Limb (tissue), 2 donors: ENCODE measurements at regions not wholly inside any gene's neighbourhood (a gene's known extent, or its start where the extent isn't known, plus 50 kb on each side); places are given as distances from the start of the nearest gene placed in this dataset.
A peak's percentile ranks its signal among the peaks of the same experiment; 100 is the strongest.
"Not testable (repeated sequence)": the region's sequence is repeated elsewhere in the genome, so short reads cannot be mapped to it uniquely, and the experiment has no call there.

Experiments
- DNase-seq, 2 donors: peaks; one replicate each; pipeline ENCODE4 v3.0.0-alpha.2; 2016; ENCODE audit errors: extremely low spot score in 2 of 2

GRCh38 chr20:60788070-60788469, 464.0 kb upstream of the CDH4 start:
- no peak for DNase-seq

- DNase-seq = no peak
Measured at GRCh38 chr20:60789399-60789798, 462.7 kb upstream of the CDH4 start.

- DNase-seq = not testable (repeated sequence)
Measured at GRCh38 chr20:60790339-60790738, 461.7 kb upstream of the CDH4 start.

GRCh38 chr20:60791823-60792222, 460.2 kb upstream of the CDH4 start:
- no peak for DNase-seq

- DNase-seq = no peak
Measured at GRCh38 chr20:60792941-60793340, 459.1 kb upstream of the CDH4 start.

GRCh38 chr20:60794674-60795073, 457.4 kb upstream of the CDH4 start:
- DNase-seq = no peak

- no peak for DNase-seq
Measured at GRCh38 chr20:60795651-60796050, 456.4 kb upstream of the CDH4 start.

GRCh38 chr20:60800185-60800584, 451.9 kb upstream of the CDH4 start:
- no peak for DNase-seq

GRCh38 chr20:60802676-60803075, 449.4 kb upstream of the CDH4 start:
- no peak for DNase-seq

- DNase-seq = no peak
Measured at GRCh38 chr20:60803335-60804055, 448.6 kb upstream of the CDH4 start.

GRCh38 chr20:60804240-60804917, 447.7 kb upstream of the CDH4 start:
- no peak for DNase-seq

GRCh38 chr20:60804918-60805630, 447.0 kb upstream of the CDH4 start:
- DNase-seq = peak in 1 of 2 donors; percentile 56

- no peak for DNase-seq
Measured at GRCh38 chr20:60806354-60806753, 445.7 kb upstream of the CDH4 start.

GRCh38 chr20:60806824-60807223, 445.2 kb upstream of the CDH4 start:
- no peak for DNase-seq

- DNase-seq = no peak
Measured at GRCh38 chr20:60808003-60808672, 443.9 kb upstream of the CDH4 start.

- no peak for DNase-seq
Measured at GRCh38 chr20:60808701-60809100, 443.4 kb upstream of the CDH4 start.

- no peak for DNase-seq
Measured at GRCh38 chr20:60810561-60810960, 441.5 kb upstream of the CDH4 start.

- DNase-seq = no peak
Measured at GRCh38 chr20:60812561-60812960, 439.5 kb upstream of the CDH4 start.

- no peak for DNase-seq
Measured at GRCh38 chr20:60813066-60813465, 439.0 kb upstream of the CDH4 start.

- no peak for DNase-seq
Measured at GRCh38 chr20:60815656-60816055, 436.4 kb upstream of the CDH4 start.

GRCh38 chr20:60816901-60817300, 435.2 kb upstream of the CDH4 start:
- DNase-seq = no peak

GRCh38 chr20:60817891-60818290, 434.2 kb upstream of the CDH4 start:
- no peak for DNase-seq
